Stimulated activated CD4-positive, alpha-beta T cell treated with anti-CD3 and anti-CD28 coated beads, TNF-alpha, amount 100 ng/mL, for 4 hours (primary cell): ENCODE measurements at regions not wholly inside any gene's neighbourhood (a gene's known extent, or its start where the extent isn't known, plus 50 kb on each side); places are given as distances from the start of the nearest gene placed in this dataset.

ENCODE experiments used
- DNase-seq, 3 experiments: peaks; one replicate each; pipeline ENCODE4 v3.0.0-alpha.2; 2020; ENCODE audit warnings: low read depth in 3 of 3

DNA sequence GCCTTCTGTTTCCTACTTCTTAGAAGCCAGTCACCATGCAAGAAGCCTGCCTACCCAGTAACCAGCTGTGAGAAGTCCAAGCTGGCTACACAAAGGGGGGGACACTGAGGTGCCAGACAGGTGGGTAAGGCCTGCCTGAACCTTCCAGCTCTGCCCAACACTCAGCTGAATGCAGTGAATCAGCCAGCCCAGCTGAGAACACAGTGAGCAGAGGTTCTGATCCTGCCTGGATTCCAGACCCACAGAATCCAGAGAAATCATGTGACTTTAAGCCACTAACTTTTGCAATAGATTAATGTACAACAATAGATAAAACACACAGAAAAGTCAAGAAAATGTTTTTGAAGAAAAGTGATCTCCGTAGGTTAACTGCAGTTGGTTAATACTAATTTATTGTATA, 151.7 kb downstream of the EFNB2 start:
- DNase-seq = no peak

DNA sequence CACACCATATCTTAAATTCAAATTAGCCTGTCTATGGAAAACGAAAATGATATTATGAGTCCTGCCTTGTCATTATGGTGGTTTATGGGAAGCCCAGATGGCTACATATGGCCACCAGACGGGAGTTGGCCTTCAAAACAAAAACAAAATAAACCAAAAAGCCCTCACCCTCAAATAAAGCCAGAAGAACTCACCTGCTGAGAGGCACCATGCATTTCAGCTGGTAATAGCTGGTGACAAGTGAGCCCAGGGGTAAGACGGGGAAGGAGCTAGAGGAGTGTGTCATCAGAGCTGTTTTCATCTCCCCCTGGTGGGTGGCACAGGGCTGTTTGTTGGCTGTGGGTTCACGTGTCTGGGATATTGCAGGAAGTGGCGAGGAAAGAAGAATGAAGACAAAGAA, 152.9 kb downstream of the EFNB2 start:
- DNase-seq = no peak

DNA sequence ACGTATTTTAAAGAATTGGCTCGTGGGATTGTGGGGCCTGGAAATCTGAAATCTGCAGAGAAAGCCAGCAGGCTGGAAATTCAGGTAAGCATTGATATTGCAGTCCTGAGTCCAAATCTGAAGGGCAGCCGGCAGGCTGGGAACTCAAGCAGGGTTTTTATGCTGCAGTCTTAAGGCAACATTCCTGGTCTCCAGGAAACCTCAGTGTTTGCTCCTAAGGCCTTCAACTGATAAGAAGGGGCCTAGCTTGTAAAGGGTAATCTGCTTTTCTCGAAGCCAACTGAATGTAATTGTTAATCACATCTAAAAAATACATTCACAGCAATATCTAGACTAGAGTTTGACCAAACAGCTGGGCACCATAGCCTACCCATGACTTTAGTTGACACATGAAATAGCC, 154.4 kb downstream of the EFNB2 start:
- no peak for DNase-seq

DNA sequence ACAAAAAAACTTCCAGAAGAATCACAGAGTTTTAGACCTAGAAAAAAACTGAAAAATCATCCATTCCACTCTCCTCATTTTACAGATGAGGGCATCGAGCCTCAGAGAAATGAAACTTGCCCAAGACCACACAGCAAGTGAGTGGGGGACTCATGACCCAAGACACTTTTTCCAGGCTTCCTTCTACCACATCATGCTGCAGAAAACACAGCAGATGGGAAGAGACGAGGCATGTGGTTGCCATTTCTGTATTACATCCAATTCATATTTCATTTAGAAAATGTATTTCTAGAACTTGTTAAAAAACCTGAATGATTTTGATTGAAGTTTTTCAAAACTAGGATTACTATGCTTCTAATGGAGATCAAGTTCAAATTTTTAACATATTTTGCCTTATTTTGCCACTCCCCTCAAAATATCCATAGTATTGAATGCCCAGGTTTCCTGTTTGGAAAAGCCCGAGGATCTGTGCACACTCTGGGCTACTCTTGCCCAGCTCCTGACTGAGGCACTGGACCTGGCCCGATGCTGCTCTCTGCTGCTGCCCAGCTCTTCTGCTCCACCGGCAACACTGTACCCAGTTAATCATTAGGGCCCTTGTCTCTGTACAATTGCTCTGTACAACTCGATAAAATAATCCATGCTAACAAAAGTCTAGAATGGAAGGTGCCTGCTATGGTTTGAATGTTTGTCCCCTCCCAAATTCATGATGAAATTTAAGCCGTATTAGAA, 157.4 kb downstream of the EFNB2 start:
- DNase-seq = no peak

DNA sequence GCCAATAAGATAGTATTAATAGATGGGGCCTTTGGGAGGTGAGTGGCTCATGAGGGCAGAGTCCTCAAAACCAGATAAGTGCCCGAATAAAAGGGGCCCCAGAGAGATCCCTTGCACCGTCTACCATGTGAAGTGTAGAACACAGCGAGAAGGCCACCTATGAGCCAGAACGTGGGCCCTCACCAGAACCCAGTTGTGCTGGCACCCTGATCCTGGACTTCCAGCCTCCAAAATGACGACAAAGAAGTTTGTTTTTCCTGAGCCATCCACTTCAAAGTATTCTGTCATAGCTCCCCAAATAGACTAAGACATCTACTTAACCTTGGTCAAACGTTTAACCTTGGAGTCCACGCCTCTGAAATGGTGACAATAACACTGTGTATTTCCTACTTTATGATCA, 158.1 kb downstream of the EFNB2 start:
- no peak for DNase-seq

DNA sequence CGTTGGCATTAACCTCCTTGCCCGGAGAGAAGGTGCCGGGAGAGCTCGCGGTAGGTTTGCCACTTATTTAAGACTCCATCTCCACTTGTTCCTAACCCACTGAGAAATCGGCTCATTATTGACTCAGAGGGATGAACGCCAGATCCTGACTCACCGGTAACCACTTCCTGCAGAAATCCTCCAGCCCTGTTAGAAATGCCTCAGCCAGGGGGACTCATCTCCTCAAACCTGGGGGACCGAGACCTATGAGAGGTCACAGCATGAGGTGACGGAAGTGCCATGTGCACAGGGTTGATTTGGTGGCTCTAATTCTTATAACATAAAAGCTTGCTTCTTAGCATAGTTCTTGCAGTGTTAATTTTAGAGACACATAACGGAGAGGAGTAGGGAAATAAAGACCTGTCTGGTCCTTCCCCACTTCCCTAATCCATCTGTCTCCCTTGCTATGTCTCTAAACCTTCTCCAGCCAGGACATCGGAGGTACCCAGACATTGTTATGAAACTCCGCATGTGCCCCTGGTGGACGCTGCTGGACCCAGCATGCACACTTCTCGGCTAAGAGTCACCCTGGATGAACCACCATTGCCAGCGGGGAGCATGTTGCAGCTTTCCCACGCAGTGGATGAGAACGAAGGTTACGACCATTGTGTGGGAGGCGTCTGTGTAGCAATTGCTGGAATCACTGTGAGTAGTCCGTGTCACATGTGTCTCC, 158.9 kb downstream of the EFNB2 start:
- no peak for DNase-seq

DNA sequence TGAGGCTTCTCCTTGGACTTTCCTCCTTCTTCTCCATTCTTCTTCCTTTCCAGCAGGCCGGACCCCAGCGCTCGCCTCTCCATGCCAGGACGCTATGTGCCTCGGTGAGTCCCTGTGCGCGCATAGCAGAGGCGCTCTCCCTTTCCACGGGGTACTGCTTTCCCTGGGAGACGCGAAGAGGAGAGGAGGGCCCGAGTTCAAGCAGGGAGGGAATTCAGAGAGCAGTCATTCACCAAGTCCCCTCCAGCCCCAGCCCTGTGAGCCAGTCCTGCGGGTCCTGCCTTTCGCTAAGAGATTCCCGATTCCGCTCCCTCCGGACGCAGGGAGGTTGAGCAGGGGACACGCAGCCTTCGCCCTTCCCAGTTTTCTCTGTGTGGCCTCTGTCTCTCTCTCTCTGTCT, 160.4 kb downstream of the EFNB2 start:
- DNase-seq = no peak

DNA sequence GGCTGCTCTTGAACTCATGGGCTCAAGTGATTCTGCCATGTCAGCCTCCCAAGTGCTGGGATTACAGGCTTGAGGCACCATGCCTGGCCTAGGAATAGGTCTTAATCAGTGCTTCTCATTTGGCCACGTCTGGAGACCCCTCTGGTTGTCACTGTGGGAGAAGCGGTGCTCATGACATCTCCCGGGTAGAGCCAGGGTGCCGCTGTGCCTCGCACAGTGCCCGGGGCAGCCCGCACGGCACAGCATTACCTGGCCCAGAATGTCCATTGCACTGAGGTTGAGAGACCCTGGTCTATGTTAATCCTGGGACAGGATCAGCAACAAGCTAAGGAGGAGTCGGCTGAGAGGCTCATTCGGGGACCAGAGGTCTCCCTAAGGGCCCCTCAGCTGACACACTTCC, 160.8 kb downstream of the EFNB2 start:
- DNase-seq = no peak

DNA sequence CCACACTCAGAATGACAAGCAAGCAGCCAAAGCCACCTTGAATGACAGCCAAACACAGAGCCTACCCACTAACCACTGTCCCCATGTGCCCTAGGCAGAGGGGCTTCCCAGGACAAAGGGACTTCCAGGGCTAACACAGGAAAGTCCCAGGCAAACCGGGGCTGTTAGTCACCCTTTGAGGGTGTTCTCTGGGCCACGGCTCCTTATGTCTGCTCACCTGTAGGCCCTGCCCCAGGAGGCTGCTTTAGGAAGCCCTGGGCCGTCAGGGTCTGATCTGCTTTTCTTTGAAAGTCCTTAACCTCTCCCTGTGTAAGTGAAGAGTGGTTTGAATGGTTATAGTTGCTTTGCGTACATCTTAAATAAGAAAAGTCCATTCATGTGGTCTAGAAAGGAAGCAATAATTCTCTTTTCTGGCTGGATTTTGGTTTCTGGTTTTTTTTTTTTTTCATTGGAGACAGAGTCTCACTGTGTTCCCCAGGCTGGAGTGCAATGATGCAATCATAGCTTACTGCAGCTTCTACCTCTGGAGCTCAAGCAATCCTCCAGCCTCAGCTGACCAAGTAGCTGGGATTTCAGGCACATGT, 161.4 kb downstream of the EFNB2 start:
- DNase-seq = no peak

DNA sequence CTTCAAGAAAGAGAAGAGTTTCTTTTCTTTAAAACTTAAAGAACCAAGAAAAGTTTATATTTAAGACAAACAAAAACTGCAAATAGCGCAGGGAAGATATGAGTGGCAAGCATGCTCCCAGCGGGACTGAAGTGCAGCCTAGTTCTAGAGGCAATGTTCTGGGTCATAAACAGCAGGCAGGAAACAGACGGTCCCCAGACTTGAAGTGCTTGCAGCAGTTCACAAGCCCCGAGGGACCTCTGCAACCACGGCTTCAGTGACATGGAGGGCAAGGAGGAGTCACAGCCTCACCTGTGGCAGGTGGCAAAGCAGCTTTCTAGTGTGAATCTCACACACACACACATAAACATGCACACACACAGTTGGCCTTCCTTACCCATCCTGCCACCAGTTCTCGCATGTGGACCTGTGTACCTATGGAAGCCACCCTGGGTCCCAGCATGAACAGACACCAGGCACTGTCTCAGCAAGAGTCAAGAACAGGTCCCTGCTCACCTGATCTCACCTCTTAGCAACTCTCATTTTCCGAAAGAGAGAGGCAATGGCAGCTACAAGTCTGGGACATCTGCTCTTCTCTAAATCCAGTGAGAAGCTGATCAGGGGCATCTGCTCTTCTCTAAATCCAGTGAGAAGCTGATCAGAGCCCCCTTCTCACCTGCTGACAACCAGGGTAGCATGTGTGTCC, 162.0 kb downstream of the EFNB2 start:
- DNase-seq = no peak

DNA sequence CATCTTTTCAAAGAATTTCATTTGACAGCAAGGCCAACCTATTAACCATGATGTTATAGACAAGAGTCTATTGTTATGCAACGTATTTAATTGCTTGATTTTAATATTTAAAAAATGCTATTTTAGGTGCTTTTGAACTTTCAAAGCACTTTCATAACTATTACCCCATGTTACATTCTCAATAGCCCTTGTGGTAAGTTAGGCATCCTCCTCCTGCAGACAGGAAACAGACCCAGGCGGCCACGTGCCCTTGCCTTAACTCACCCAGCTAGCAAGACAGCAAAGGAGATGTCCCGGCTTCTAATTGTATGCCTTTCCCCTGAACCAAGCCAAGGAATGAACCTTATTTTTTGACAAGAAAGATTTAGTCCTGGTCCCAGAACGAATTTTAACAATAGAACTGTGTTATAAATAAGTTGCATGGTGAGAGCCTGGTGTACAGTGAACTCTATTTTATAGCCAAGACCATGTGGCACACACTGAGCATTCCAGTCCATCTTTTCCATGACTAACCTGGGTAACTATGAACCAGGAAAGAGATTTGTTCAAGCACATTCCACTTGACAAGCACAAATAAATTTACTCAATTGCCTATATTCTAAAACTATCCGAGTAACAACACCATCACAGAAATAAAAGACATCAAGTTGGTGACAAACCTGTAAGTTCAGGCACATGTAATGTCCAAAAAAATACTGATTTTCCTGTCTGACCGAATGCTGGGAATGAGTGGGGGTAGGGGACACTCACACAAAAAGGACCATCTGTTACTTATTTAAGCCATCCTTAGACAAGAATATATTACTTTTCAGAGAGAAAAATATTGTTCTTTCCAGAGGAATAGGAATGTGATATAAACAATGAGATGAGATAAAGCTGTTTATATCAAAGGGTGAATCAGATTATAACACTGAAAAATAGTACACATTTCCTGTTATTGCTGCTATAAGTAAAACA, 163.0 kb downstream of the EFNB2 start:
- DNase-seq = no peak

DNA sequence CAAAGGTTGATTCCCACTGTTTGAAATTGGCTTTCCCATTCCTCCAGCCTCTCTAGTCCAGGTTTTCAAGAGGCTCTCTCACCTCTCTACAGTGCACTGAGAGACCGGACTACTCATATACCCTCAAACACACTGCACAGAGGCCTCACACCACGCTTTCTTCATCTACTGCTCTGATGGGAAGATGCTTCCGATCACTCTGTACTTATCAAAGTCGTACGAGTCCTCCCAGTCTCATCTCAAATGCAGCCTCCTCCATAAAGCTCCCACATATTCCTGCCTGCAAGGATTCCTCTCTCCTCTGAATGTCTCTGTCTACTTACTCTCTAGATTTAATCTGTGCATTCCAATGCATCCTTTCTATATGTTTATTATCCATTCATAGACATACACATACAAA, 164.4 kb downstream of the EFNB2 start:
- no peak for DNase-seq

DNA sequence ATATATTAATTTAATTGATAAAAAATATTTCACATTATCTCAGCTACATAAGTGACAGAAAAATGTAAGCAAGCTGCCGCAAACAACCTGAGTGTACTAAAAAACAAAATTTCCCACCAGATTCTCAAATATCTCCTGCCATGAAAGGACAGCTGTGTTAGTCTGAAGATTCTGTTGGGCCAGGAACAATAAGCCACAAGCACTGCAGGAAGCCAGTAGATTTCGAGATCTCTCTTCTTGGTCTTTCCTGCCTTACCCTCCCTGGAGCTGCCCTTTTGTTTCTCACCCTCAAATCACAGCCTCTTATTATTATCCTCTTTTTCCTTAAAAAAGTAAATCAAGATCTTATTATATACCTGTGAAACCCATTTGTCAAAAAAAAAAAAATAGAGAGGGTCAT, 165.6 kb downstream of the EFNB2 start:
- no peak for DNase-seq

DNA sequence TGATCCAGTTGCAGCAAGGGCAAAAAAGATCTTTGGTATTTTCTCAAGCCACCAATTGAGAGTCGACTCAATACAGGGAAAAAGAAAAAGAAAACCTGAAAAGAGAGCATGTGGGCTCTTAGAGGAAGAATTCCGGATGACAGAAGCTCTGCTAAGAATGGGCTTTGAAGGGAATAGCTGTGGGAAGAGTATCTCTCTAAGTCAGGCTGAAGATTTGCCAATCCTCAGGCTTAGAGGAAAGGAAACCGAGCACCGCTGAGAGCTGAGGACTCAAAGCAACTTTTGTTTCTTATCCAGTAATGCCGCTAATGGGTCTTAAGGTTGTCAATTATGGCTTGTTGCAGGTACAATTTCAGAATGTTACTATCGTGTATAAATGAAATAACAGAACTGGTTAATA, 166.4 kb downstream of the EFNB2 start:
- DNase-seq = no peak

DNA sequence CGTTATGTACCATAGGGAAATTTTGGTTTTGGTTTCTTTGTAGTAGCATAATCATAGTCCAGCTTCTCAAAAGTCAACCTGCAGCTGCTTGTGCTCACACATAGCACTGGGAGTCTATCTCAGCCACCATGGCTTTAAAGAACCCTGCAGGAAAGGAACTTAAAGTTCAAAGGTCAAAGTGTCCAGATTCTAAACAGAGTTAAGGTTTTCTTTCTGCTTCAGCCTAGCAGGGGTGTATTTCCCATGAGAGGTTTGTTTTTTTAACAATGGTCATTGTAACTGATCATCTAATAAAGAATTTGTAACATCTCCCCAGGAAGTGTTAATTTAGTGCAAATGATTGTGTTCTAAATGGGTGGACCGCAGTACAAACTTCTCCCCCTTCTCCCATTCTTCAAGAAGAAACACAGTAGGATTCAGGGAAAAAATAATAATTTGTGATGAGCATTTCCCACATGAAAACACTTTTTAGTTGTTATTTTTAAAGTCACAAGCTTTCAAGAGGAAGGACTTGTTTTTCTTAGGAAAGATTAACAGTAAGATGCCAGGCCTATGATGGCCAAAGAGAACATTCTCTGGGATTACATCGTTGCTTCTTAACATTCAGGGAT, 168.0 kb downstream of the EFNB2 start:
- no peak for DNase-seq

DNA sequence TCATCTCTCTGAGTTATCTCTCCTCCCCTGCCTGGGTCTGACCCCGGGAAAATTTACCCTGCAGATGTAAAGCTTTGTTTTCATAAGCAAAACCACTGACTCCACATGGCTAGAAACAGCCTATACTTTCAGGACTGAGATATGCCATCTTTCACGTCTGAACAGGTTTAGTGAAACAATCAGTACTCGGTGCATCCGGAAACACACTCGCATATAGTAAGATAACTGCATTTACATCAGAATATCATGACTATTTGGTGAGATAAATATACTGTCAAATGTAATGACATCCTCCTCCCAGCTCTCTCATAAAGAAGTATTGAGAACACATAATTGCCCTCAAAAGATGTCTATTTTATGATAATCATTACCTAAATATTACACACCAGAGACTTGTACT, 172.8 kb downstream of the EFNB2 start:
- DNase-seq = no peak

DNA sequence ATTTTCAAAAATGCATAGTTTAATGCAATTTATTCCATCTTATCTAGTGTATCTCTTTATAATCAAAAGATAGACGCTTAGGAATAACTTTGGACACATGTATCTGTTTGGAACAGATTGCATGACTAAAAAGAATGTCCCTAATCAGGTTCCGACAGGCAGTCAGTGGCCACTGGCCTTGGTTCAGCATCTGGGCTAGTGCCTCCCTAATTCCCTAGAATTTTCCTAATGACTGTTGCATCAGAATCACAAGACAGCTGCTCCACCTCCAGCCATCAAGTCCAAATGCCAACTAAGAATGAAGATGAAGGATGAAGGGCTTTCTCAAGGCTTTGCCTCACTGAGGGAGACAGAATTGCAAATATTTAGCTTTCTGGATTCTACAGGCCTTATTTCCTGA, 173.8 kb downstream of the EFNB2 start:
- no peak for DNase-seq

DNA sequence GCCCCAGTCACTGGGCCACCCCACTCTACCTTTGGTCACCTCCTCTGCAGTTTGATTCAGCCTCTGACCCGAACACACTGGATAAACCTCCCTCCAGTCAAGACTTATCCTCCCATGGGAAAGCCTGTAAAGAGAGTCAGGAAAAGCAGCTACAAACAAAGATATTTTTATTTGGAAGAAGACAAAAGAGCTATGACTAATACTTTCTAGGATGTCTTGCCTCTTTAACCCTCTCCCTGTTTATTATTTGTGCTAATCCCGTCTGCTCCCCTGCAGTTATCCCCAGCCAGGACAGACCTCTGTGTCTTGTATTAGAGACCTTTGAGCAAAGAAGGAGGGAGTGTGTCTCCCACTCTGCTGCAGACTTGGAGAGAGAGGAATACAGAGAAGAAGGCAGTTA, 178.3 kb downstream of the EFNB2 start:
- DNase-seq = no peak

DNA sequence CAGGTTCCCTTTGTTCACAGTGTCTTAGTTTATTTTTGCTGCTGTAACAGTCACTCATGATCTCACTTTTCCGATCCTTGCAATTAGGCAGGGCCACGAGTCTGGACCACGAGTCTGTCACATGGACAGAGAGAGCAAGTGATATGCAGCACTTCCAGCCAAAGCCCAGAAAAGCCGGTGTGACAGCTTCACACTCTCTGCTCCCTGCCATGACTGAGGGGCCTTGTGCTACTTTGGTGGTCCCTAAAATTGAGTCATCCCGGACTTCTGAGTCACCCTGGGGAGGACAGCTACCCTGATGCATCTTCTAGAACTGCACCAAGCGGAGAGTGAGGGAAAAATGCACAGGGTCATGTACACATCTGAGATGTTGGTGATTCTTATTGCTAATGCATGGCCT, 179.6 kb downstream of the EFNB2 start:
- DNase-seq = no peak

DNA sequence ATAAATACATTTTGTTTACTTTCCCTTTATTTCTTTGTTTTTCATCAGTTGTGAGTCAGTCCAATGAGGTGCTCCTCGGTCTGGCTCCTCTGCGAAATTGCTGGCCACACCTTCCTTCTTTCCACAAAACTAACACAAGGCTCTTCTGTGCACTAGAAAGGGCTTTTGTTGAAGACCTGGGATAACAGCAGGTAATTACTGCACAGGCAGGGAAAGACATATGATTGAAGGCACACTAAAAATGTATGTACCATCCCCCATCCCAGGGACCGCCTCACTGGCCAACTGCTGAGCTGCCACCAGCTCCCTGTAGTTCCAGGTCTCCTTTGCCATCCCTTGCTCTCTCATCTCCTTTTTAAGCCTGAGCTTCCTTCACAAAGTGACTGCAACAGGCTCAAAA, 180.5 kb downstream of the EFNB2 start:
- no peak for DNase-seq

DNA sequence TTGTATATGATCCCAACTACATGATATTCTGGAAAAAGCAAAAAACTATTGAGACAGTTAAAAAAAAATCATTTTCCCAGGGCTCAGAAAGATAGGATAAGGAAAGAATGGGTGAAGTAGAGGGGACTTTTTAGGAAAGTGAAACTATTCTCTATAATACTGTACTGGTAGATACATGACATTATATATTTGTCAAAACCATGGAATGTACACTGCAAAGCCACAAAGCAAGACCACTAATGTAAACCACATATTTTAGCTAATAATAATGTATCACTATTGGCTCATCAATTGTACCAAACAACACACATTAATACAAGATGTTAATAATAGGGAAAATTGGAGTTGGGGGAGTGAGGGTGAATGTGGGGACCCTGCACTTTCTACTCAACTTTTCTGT, 182.6 kb downstream of the EFNB2 start:
- no peak for DNase-seq
